DOHH2 (cell line): ENCODE measurements at regions not wholly inside any gene's neighbourhood (a gene's known extent, or its start where the extent isn't known, plus 50 kb on each side); places are given as distances from the start of the nearest gene placed in this dataset.
"Not testable (repeated sequence)": the region's sequence is repeated elsewhere in the genome, so short reads cannot be mapped to it uniquely, and the experiment has no call there.

Experiments used
- CTCF ChIP-seq: fragments of 200-600 bp; sonication (generic); IDR thresholded peaks from one replicate; pipeline ENCODE4 v1.5.1; 2014; ENCODE audit warnings: antibody characterized with exemption, mild to moderate bottlenecking, low read depth, low read length; ENCODE audit not compliant: poor library complexity, severe bottlenecking
- EZH2phosphoT487 ChIP-seq: fragments of 200-600 bp; sonication (generic); IDR thresholded peaks from 2 replicates; pipeline ENCODE4 v1.6.1; 2017; ENCODE audit warnings: borderline replicate concordance, mild to moderate bottlenecking, antibody characterized with exemption, low read length, moderate library complexity, mixed read lengths

GRCh38 chr2:57251495-57251894, 795.1 kb upstream of the VRK2 start:
- not testable (repeated sequence) for TF ChIP-seq CTCF, EZH2phosphoT487
